ENCODE measurements at regions not wholly inside any gene's neighbourhood (a gene's known extent, or its start where the extent isn't known, plus 50 kb on each side); places are given as distances from the start of the nearest gene placed in this dataset.
"Not testable (repeated sequence)": the region's sequence is repeated elsewhere in the genome, so short reads cannot be mapped to it uniquely, and the experiment has no call there.

- no peak for TF ChIP-seq POLR2A (IDR thresholded peaks at IDR 0.05; ENCODE audit: low read depth, low read length)
- DNase-seq (ENCODE audit: insufficient read length) (no peak), FAIRE-seq (no peak)
Measured at GRCh38 chr5:145553177-145553576, 282.0 kb downstream of the PRELID2 start.

- DNase-seq (ENCODE audit: insufficient read length): no peak
- no peak for FAIRE-seq
- TF ChIP-seq POLR2AphosphoS5 (IDR thresholded peaks at IDR 0.05; ENCODE audit: low read depth, low read length): no peak
- TF ChIP-seq TAF1 (IDR thresholded peaks at IDR 0.05; ENCODE audit: borderline replicate concordance, low read depth, low read length): no peak
- TF ChIP-seq POLR2A (IDR thresholded peaks at IDR 0.05; ENCODE audit: low read depth, low read length): no peak
Measured at GRCh38 chr5:145551714-145552113, 283.4 kb downstream of the PRELID2 start.

- DNase-seq (ENCODE audit: insufficient read length) (no peak), FAIRE-seq (no peak)
- TF ChIP-seq POLR2A (IDR thresholded peaks at IDR 0.05; ENCODE audit: low read depth, low read length): no peak
- TF ChIP-seq POLR2AphosphoS5 (IDR thresholded peaks at IDR 0.05; ENCODE audit: low read depth, low read length): no peak
- TF ChIP-seq TAF1 (IDR thresholded peaks at IDR 0.05; ENCODE audit: borderline replicate concordance, low read depth, low read length): no peak
Measured at GRCh38 chr5:145548097-145548496, 287.0 kb downstream of the PRELID2 start.

- TF ChIP-seq POLR2A (IDR thresholded peaks at IDR 0.05; ENCODE audit: low read depth, low read length): no peak
- no peak for TF ChIP-seq POLR2AphosphoS5 (IDR thresholded peaks at IDR 0.05; ENCODE audit: low read depth, low read length)
- TF ChIP-seq TAF1 (IDR thresholded peaks at IDR 0.05; ENCODE audit: borderline replicate concordance, low read depth, low read length): no peak
- DNase-seq (ENCODE audit: insufficient read length) (no peak), FAIRE-seq (no peak)
Measured at GRCh38 chr5:145544401-145544800, 290.7 kb downstream of the PRELID2 start.

DNA sequence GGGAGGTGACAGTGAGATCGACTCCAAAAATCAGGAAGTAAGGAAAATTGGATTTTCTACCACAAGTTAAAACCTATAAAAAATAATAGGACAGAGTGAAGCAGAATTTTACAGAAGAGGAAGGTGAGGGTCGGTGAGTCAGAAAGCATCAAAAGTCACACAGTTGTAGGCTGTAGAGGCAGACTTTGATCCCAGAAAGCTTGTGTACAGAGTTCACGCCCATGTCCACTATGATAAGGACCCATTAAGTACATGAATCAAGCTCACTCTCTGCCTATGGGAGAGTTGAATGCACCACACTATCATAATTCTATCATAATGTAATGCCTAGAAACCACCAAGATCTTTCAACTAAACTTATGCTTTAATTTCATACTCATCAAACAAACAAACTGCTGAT lies 291.2 kb downstream of the PRELID2 start:
- FAIRE-seq: no peak
- no peak for DNase-seq (ENCODE audit: insufficient read length)
- TF ChIP-seq POLR2AphosphoS5 (IDR thresholded peaks at IDR 0.05; ENCODE audit: low read depth, low read length): no peak
- TF ChIP-seq POLR2A (IDR thresholded peaks at IDR 0.05; ENCODE audit: low read depth, low read length): no peak
- no peak for TF ChIP-seq TAF1 (IDR thresholded peaks at IDR 0.05; ENCODE audit: borderline replicate concordance, low read depth, low read length)

DNA sequence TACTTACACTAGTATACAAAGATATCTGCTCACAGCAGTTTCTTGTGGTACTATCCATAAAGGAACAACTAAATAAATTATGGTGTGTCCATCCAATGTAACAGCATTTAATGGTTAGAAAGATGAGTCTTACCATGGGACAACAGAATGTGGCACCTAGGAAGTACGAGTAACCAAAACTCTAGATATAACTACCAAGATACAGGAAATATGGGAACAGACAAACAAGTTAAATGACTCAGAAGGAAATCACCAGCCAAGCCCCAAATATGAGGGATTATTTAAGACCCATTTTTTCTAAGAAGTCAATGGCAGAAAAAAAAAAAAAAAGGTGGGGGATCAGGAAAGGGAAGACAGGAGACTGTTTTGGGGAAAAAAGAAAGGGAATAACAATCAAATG lies 294.8 kb downstream of the PRELID2 start:
- FAIRE-seq (no peak), DNase-seq (ENCODE audit: insufficient read length) (no peak)
- no peak for TF ChIP-seq POLR2A (IDR thresholded peaks at IDR 0.05; ENCODE audit: low read depth, low read length)
- TF ChIP-seq POLR2AphosphoS5 (IDR thresholded peaks at IDR 0.05; ENCODE audit: low read depth, low read length): no peak
- no peak for TF ChIP-seq TAF1 (IDR thresholded peaks at IDR 0.05; ENCODE audit: borderline replicate concordance, low read depth, low read length)

DNA sequence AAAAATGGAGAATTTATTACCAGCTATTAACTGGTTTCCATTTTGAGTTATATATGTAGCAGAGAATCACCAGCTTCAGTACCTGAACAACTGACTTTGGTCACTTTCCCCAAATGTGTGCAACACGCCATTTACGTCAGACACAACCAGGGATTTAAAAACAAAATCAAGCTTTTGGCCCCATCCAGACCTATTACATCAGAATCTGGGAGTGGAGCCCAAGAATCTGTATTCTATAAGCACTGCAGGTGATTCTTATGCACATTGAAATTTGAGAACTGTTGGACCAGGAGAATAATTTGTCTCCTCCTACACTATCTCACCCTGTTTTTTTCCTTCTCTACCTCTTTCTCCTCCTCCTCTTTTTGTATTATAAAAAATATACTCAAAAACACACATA lies 295.9 kb downstream of the PRELID2 start:
- no peak for TF ChIP-seq POLR2AphosphoS5 (IDR thresholded peaks at IDR 0.05; ENCODE audit: low read depth, low read length)
- TF ChIP-seq TAF1 (IDR thresholded peaks at IDR 0.05; ENCODE audit: borderline replicate concordance, low read depth, low read length): no peak
- no peak for TF ChIP-seq POLR2A (IDR thresholded peaks at IDR 0.05; ENCODE audit: low read depth, low read length)
- DNase-seq (ENCODE audit: insufficient read length) (no peak), FAIRE-seq (no peak)

DNA sequence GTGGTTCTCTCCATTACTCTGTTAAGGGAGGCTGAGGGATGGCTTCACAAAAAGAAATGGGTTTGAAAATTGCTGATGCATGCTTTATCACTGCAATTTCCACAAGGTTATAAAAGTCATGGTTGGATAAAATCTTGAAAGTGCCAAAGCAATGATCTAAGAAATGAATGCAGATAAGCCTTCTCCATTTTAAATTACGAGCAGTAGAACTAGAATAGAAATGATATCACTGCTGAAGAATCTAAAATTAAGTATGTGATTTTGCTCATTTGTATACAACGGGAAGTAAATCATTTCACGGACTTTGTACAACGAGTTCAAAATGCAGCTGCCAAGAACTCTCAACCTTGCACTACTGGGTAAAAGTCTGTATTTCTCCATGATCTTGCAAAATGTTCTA lies 299.0 kb downstream of the PRELID2 start:
- DNase-seq (ENCODE audit: insufficient read length) (no peak), FAIRE-seq (no peak)
- TF ChIP-seq TAF1 (IDR thresholded peaks at IDR 0.05; ENCODE audit: borderline replicate concordance, low read depth, low read length): no peak
- TF ChIP-seq POLR2A (IDR thresholded peaks at IDR 0.05; ENCODE audit: low read depth, low read length): no peak

GRCh38 chr5:145531038-145531734 lies 304.0 kb downstream of the PRELID2 start:
- no peak for FAIRE-seq
- DNase-seq (ENCODE audit: insufficient read length): no peak

DNA sequence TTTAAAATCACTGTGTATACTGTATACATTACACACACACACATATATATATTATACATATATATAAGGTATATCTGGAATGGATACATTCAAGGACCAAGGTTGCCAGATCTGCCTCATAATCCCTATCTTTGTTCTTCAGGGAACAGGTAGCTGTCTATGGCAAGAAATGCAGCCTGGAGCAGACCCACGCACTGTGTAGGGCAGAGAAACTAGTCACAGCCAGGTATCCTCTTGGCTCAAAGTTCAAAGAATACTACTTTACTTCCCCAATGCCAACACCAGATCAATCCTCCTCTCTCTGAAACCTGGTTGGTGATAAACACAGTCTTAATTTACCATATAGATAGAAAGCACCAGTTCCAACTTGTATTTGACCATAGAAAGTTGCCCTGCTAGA lies 313.6 kb downstream of the PRELID2 start:
- DNase-seq (ENCODE audit: insufficient read length): no peak
- no peak for TF ChIP-seq TAF1 (IDR thresholded peaks at IDR 0.05; ENCODE audit: borderline replicate concordance, low read depth, low read length)
- no peak for TF ChIP-seq POLR2AphosphoS5 (IDR thresholded peaks at IDR 0.05; ENCODE audit: low read depth, low read length)
- TF ChIP-seq POLR2A (IDR thresholded peaks at IDR 0.05; ENCODE audit: low read depth, low read length): no peak
- FAIRE-seq: no peak

More at GRCh38 chr5:145531038-145531734, 304.0 kb downstream of the PRELID2 start:
- TF ChIP-seq TAF1 (IDR thresholded peaks at IDR 0.05; ENCODE audit: borderline replicate concordance, low read depth, low read length): no peak
- no peak for TF ChIP-seq POLR2A (IDR thresholded peaks at IDR 0.05; ENCODE audit: low read depth, low read length)
- no peak for TF ChIP-seq POLR2AphosphoS5 (IDR thresholded peaks at IDR 0.05; ENCODE audit: low read depth, low read length)

DNA sequence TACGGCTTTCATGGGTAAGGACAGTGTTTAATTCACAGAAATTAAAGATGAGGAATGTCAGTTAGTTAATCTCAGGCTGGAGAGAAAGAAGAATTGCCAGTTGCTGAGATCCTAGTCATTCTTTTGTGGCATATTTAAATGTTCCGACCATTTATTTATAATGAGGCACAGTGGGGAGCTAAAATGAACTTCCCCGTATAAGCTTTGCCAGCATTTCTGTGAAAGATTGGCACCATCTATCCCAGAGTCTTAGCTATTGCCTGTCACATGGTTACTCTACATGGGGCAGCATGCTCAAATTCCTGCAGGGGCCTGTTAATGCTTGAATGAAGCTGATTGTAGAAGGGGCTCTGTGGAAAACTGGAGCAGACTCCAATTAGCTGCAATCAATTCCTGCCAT lies 314.1 kb downstream of the PRELID2 start:
- TF ChIP-seq TAF1 (IDR thresholded peaks at IDR 0.05; ENCODE audit: borderline replicate concordance, low read depth, low read length) (no peak), POLR2AphosphoS5 (IDR thresholded peaks at IDR 0.05; ENCODE audit: low read depth, low read length) (no peak), POLR2A (IDR thresholded peaks at IDR 0.05; ENCODE audit: low read depth, low read length) (no peak)
- DNase-seq (ENCODE audit: insufficient read length): no peak
- no peak for FAIRE-seq

- DNase-seq (ENCODE audit: insufficient read length) (no peak), FAIRE-seq (no peak)
Measured at GRCh38 chr5:145520335-145520734, 314.8 kb downstream of the PRELID2 start.

DNA sequence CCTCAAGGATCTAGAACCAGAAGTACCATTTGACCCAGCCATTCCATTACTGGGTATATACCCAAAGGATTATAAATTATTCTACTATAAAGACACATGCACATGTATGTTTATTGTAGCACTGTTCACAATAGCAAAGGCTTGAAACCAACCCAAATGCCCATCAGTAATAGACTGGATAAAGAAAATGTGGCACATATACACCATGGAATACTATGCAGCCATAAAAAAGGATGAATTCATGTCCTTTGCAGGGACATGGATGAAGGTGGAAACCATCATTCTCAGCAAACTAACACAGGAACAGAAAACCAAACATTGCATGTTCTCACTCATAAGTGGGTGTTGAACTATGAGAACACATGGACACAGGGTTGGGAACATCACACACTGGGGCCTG lies 317.6 kb downstream of the PRELID2 start:
- not testable (repeated sequence) for DNase-seq (ENCODE audit: insufficient read length); FAIRE-seq

More at GRCh38 chr5:145520335-145520734, 314.8 kb downstream of the PRELID2 start:
- TF ChIP-seq TAF1 (IDR thresholded peaks at IDR 0.05; ENCODE audit: borderline replicate concordance, low read depth, low read length): no peak
